HG03045 (cell line): ENCODE measurements at regions not wholly inside any gene's neighbourhood (a gene's known extent, or its start where the extent isn't known, plus 50 kb on each side); places are given as distances from the start of the nearest gene placed in this dataset.
A peak's percentile ranks its signal among the peaks of the same experiment; 100 is the strongest.

Experiments used
- ATAC-seq: cut with Tn5 transposase; IDR thresholded peaks from one replicate; pipeline ENCODE4 v1.9.1; 2021; ENCODE audit warnings: mild to moderate bottlenecking, moderate library complexity; ENCODE audit not compliant: unreplicated experiment

- ATAC-seq: no peak
Observed at GRCh38 chr2:176641436-176641835, 372.2 kb downstream of the MTX2 start.

- no peak for ATAC-seq
Observed at GRCh38 chr2:176642074-176642473, 372.8 kb downstream of the MTX2 start.

- ATAC-seq: no peak
Observed at GRCh38 chr2:176643646-176644045, 374.4 kb downstream of the MTX2 start.

- no peak for ATAC-seq
Observed at GRCh38 chr2:176645494-176645893, 376.3 kb downstream of the MTX2 start.

- no peak for ATAC-seq
Observed at GRCh38 chr2:176646033-176646615, 376.9 kb downstream of the MTX2 start.

- ATAC-seq: no peak
Observed at GRCh38 chr2:176647325-176648165, 378.3 kb downstream of the MTX2 start.

- no peak for ATAC-seq
Observed at GRCh38 chr2:176648700-176649297, 379.6 kb downstream of the MTX2 start.

- no peak for ATAC-seq
Observed at GRCh38 chr2:176650104-176650837, 381.0 kb downstream of the MTX2 start.

GRCh38 chr2:176650838-176651555 is 381.8 kb downstream of the MTX2 start:
- ATAC-seq: no peak

- ATAC-seq: peak; percentile 74
Observed at GRCh38 chr2:176652300-176653182, 383.3 kb downstream of the MTX2 start.

GRCh38 chr2:176653479-176654443 is 384.5 kb downstream of the MTX2 start:
- peak; percentile 75 for ATAC-seq

- no peak for ATAC-seq
Observed at GRCh38 chr2:176656038-176656775, 387.0 kb downstream of the MTX2 start.

- ATAC-seq: no peak
Observed at GRCh38 chr2:176656776-176657140, 387.5 kb downstream of the MTX2 start.

GRCh38 chr2:176657393-176657792 is 388.2 kb downstream of the MTX2 start:
- no peak for ATAC-seq

GRCh38 chr2:176658708-176659107 is 389.5 kb downstream of the MTX2 start:
- ATAC-seq: no peak

- no peak for ATAC-seq
Observed at GRCh38 chr2:176662753-176663152, 393.5 kb downstream of the MTX2 start.

GRCh38 chr2:176664478-176664877 is 395.2 kb downstream of the MTX2 start:
- ATAC-seq: no peak

- ATAC-seq: no peak
Observed at GRCh38 chr2:176665086-176665485, 395.8 kb downstream of the MTX2 start.
